Activated CD4-positive, alpha-beta T cell treated with anti-CD3 and anti-CD28 coated beads, Interleukin-2, amount 50 U/mL, for 24 hours (primary cell): ENCODE measurements at regions not wholly inside any gene's neighbourhood (a gene's known extent, or its start where the extent isn't known, plus 50 kb on each side); places are given as distances from the start of the nearest gene placed in this dataset.
"Not testable (repeated sequence)": the region's sequence is repeated elsewhere in the genome, so short reads cannot be mapped to it uniquely, and the experiment has no call there.

Experiments
- DNase-seq, 2 donors: peaks; one replicate each; pipeline ENCODE4 v3.0.0-alpha.2; 2020; ENCODE audit warnings: low read depth in 1 of 2, low spot score in 1 of 2

GRCh38 chr2:192398236-192398635 lies 203.5 kb upstream of the TMEFF2 start:
- no peak for DNase-seq

- no peak for DNase-seq
Observed at GRCh38 chr2:192394605-192395004, 199.9 kb upstream of the TMEFF2 start.

GRCh38 chr2:192391041-192391440 lies 196.3 kb upstream of the TMEFF2 start:
- no peak for DNase-seq

GRCh38 chr2:192390401-192390800 lies 195.7 kb upstream of the TMEFF2 start:
- DNase-seq = no peak

- DNase-seq = not testable (repeated sequence)
Observed at GRCh38 chr2:192384191-192384590, 189.5 kb upstream of the TMEFF2 start.

- no peak for DNase-seq
Observed at GRCh38 chr2:192381082-192381481, 186.3 kb upstream of the TMEFF2 start.

GRCh38 chr2:192379736-192380135 lies 185.0 kb upstream of the TMEFF2 start:
- DNase-seq = no peak

- DNase-seq = no peak
Observed at GRCh38 chr2:192377173-192377572, 182.4 kb upstream of the TMEFF2 start.

- DNase-seq = no peak
Observed at GRCh38 chr2:192373754-192374153, 179.0 kb upstream of the TMEFF2 start.

GRCh38 chr2:192373221-192373620 lies 178.5 kb upstream of the TMEFF2 start:
- DNase-seq = no peak

- no peak for DNase-seq
Observed at GRCh38 chr2:192369969-192370368, 175.2 kb upstream of the TMEFF2 start.

GRCh38 chr2:192357217-192357616 lies 162.5 kb upstream of the TMEFF2 start:
- DNase-seq = no peak

- no peak for DNase-seq
Observed at GRCh38 chr2:192354512-192355244, 159.9 kb upstream of the TMEFF2 start.

GRCh38 chr2:192347542-192347941 lies 152.8 kb upstream of the TMEFF2 start:
- no peak for DNase-seq

- no peak for DNase-seq
Observed at GRCh38 chr2:192345287-192345686, 150.6 kb upstream of the TMEFF2 start.

GRCh38 chr2:192333642-192334041 lies 138.9 kb upstream of the TMEFF2 start:
- no peak for DNase-seq

- no peak for DNase-seq
Observed at GRCh38 chr2:192328297-192328696, 133.6 kb upstream of the TMEFF2 start.

GRCh38 chr2:192327576-192327975 lies 132.8 kb upstream of the TMEFF2 start:
- DNase-seq = no peak

GRCh38 chr2:192315543-192315942 lies 120.8 kb upstream of the TMEFF2 start:
- DNase-seq = no peak

GRCh38 chr2:192314800-192315481 lies 120.2 kb upstream of the TMEFF2 start:
- no peak for DNase-seq

GRCh38 chr2:192313773-192314172 lies 119.0 kb upstream of the TMEFF2 start:
- DNase-seq = no peak

GRCh38 chr2:192311701-192312460 lies 117.1 kb upstream of the TMEFF2 start:
- no peak for DNase-seq
